NT2/D1 (cell line): ENCODE measurements at regions not wholly inside any gene's neighbourhood (a gene's known extent, or its start where the extent isn't known, plus 50 kb on each side); places are given as distances from the start of the nearest gene placed in this dataset.

Experiments
- YY1 ChIP-seq: IDR thresholded peaks from 2 replicates; pipeline ENCODE4 v1.6.1; 2011; ENCODE audit not compliant: insufficient read length, insufficient read depth
- ZNF274 ChIP-seq: IDR thresholded peaks from 2 replicates; pipeline ENCODE4 v1.6.1; 2011; ENCODE audit warnings: mild to moderate bottlenecking, low read depth, low read length

- TF ChIP-seq YY1 (no peak), ZNF274 (no peak)
These were observed 179.5 kb upstream of the NECTIN1 start for GRCh38 chr11:119908573-119908904.
